HCT116 (cell line): ENCODE measurements at regions not wholly inside any gene's neighbourhood (a gene's known extent, or its start where the extent isn't known, plus 50 kb on each side); places are given as distances from the start of the nearest gene placed in this dataset.

ENCODE experiments used
- ATAC-seq: fragments of 200-7000 bp; cut with Tn5 transposase; 2 replicates; pipeline ENCODE4 v1.9.1; 2020; ENCODE audit warnings: mild to moderate bottlenecking, moderate library complexity
- BruUV-seq: library from RNA; stranded (reverse); fragments of 400-500 nt; replicated peaks from 2 replicates; lab custom pipeline; 2021; lab: Mats Ljungman, UMichigan
- CTCF ChIA-PET: fragments of 300-600 bp; sonication (Branson Sonifier 250); formaldehyde crosslinking; loops from one replicate; lab custom pipeline; 2021; ENCODE audit warnings: antibody characterized with exemption; lab: Charles Lee
- POLR2A ChIA-PET: fragments of 300-600, 350-600 bp; sonication (Branson Sonifier 250); formaldehyde crosslinking; loops from one replicate; lab custom pipeline; 2021; ENCODE audit warnings: antibody characterized with exemption; lab: Charles Lee
- RAD21 ChIA-PET, 2 experiments: fragments of 300-600 bp; sonication (Branson Sonifier 250); formaldehyde crosslinking; loops; one replicate each; lab custom pipeline; 2023; ENCODE audit warnings: low total read pairs in 2 of 2; ENCODE audit not compliant: uncharacterized antibody in 2 of 2, unreplicated experiment in 2 of 2, low non-redundant PET in 1 of 2; lab: Charles Lee
- DNase-seq: peaks from one replicate; pipeline ENCODE4 v3.0.0-alpha.2; 2010; ENCODE audit warnings: low read depth, low spot score
- H2AFZ ChIP-seq: fragments of 200-600 bp; shearing (Covaris generic), sonication (generic); 2 replicates; pipeline ENCODE4 v1.6.1; 2017; ENCODE audit warnings: low read depth, mixed run types, mixed read lengths, antibody characterized with exemption, low read length; ENCODE audit not compliant: poor library complexity, severe bottlenecking
- H3K27ac ChIP-seq: 2 replicates; pipeline ENCODE4 v1.5.1; 2012; ENCODE audit warnings: low read depth, low read length
- H3K27me3 ChIP-seq: fragments of 200-600 bp; sonication (generic); 2 replicates; pipeline ENCODE4 v1.6.1; 2016; ENCODE audit warnings: mixed run types, low read length, mixed read lengths; ENCODE audit not compliant: insufficient read depth
- H3K36me3 ChIP-seq, 2 experiments: fragments of 200-500 bp in 1 of 2; fragments of 200-600 bp in 1 of 2; sonication (Bioruptor generic) in 1 of 2; sonication (generic) in 1 of 2; 2 replicates each; pipeline versions ENCODE4 v1.5.1 to v1.6.1; 2014 to 2016; ENCODE audit warnings: low read length in 2 of 2, inconsistent platforms in 1 of 2, mixed read lengths in 1 of 2, mixed run types in 1 of 2; ENCODE audit not compliant: insufficient read depth in 2 of 2, control insufficient read depth in 1 of 2
- H3K4me1 ChIP-seq, 2 experiments: fragments of 200-600 bp in 1 of 2; sonication (generic) in 1 of 2; 2 replicates each; pipeline versions ENCODE4 v1.5.1 to v1.6.1; 2012 to 2017; ENCODE audit warnings: low read length in 2 of 2, inconsistent platforms in 1 of 2, mild to moderate bottlenecking in 1 of 2, mixed read lengths in 1 of 2, mixed run types in 1 of 2, moderate library complexity in 1 of 2; ENCODE audit not compliant: insufficient read depth in 2 of 2, control insufficient read depth in 1 of 2
- H3K4me2 ChIP-seq: fragments of 200-600 bp; sonication (generic); 2 replicates; pipeline ENCODE4 v1.6.1; 2017; ENCODE audit warnings: mixed run types, low read length, mixed read lengths
- H3K4me3 ChIP-seq, 2 experiments: fragments of 200-600 bp in 1 of 2; sonication (generic) in 1 of 2; replicated peaks in 1 of 2; 2 replicates each; pipeline ENCODE4 v1.5.1; 2011 to 2016; ENCODE audit warnings: low read length in 2 of 2, control low read depth in 1 of 2, low read depth in 1 of 2, mild to moderate bottlenecking in 1 of 2, mixed read lengths in 1 of 2, mixed run types in 1 of 2
- H3K79me2 ChIP-seq: fragments of 200-600 bp; sonication (generic); 2 replicates; pipeline ENCODE4 v1.6.1; 2017; ENCODE audit warnings: mild to moderate bottlenecking, mixed run types, low read length, moderate library complexity, mixed read lengths; ENCODE audit not compliant: insufficient read depth
- H3K9ac ChIP-seq: fragments of 200-600 bp; sonication (generic); 2 replicates; pipeline ENCODE4 v1.6.1; 2016; ENCODE audit warnings: low read length, mixed read lengths
- H3K9me2 ChIP-seq: fragments of 200-600 bp; sonication (generic), shearing (Covaris generic); 2 replicates; pipeline ENCODE4 v1.6.1; 2017; ENCODE audit warnings: mixed run types, mild to moderate bottlenecking, moderate library complexity; ENCODE audit not compliant: insufficient read depth
- H3K9me3 ChIP-seq, 2 experiments: fragments of 200-500 bp in 1 of 2; fragments of 200-600 bp in 1 of 2; sonication (Bioruptor generic) in 1 of 2; sonication (generic) in 1 of 2; 2 replicates each; pipeline ENCODE4 v1.6.1; 2014 to 2017; ENCODE audit warnings: low read length in 2 of 2, mixed read lengths in 2 of 2, inconsistent platforms in 1 of 2, low read depth in 1 of 2, mild to moderate bottlenecking in 1 of 2, mixed run types in 1 of 2, moderate library complexity in 1 of 2; ENCODE audit not compliant: control insufficient read depth in 1 of 2, insufficient read depth in 1 of 2
- H4K20me1 ChIP-seq: fragments of 200-600 bp; sonication (generic), shearing (Covaris generic); 2 replicates; pipeline ENCODE4 v1.6.1; 2017; ENCODE audit warnings: mixed run types, mild to moderate bottlenecking, moderate library complexity; ENCODE audit not compliant: insufficient read depth
- EGR1 ChIP-seq: IDR thresholded peaks from 2 replicates; pipeline ENCODE4 v1.6.1; 2012; ENCODE audit warnings: low read depth
- ELF1 ChIP-seq: IDR thresholded peaks from 2 replicates; pipeline ENCODE4 v1.6.1; 2012; ENCODE audit warnings: low read depth, borderline replicate concordance
- EZH2 ChIP-seq: fragments of 200-600 bp; sonication (generic); IDR thresholded peaks from 2 replicates; pipeline ENCODE4 v1.6.1; 2017; ENCODE audit warnings: antibody characterized with exemption, mixed run types
- FOSL1 ChIP-seq: IDR thresholded peaks from 2 replicates; pipeline ENCODE4 v1.6.1; 2012; ENCODE audit warnings: low read depth
- MAX ChIP-seq: IDR thresholded peaks from 2 replicates; pipeline ENCODE4 v1.6.1; 2012
- POLR2A ChIP-seq: IDR thresholded peaks from 2 replicates; pipeline ENCODE4 v1.7.0; 2011; ENCODE audit warnings: borderline replicate concordance; ENCODE audit not compliant: insufficient read depth, insufficient read length; ENCODE audit errors: extremely low read depth
- POLR2AphosphoS5 ChIP-seq: IDR thresholded peaks from 2 replicates; pipeline ENCODE4 v1.6.1; 2011; ENCODE audit warnings: mild to moderate bottlenecking, low read depth, low read length, moderate library complexity
- RAD21 ChIP-seq: IDR thresholded peaks from 2 replicates; pipeline ENCODE4 v1.6.1; 2012; ENCODE audit warnings: low read depth, mild to moderate bottlenecking
- REST ChIP-seq: IDR thresholded peaks from 2 replicates; pipeline ENCODE4 v1.6.1; 2012; ENCODE audit warnings: low read depth
- TCF7L2 ChIP-seq: IDR thresholded peaks from 2 replicates; pipeline ENCODE4 v1.7.0; 2011; ENCODE audit warnings: borderline replicate concordance, inconsistent platforms; ENCODE audit not compliant: insufficient read depth, insufficient read length; ENCODE audit errors: extremely low read depth
- YY1 ChIP-seq: IDR thresholded peaks from 2 replicates; pipeline ENCODE4 v1.6.1; 2011; ENCODE audit warnings: low read length, low read depth, moderate library complexity, mild to moderate bottlenecking; ENCODE audit not compliant: insufficient replicate concordance; ENCODE audit errors: extremely low read depth
- ZFX ChIP-seq: fragments of 450-650 bp; IDR thresholded peaks from 2 replicates; pipeline ENCODE4 v1.6.1; 2017
- ZNF274 ChIP-seq: fragments of 200-500 bp; sonication (Bioruptor generic); IDR thresholded peaks from 2 replicates; pipeline ENCODE4 v1.6.1; 2014; ENCODE audit warnings: mild to moderate bottlenecking, low read depth, low read length, inconsistent platforms
- intact Hi-C: fragments of 100-400 bp; cut with micrococcal nuclease; formaldehyde crosslinking; loops from 2 replicates; pipeline ENCODE4 v1.10.0; 2022

- ATAC-seq, result no peak
- no peak overlapping the region for H3K27ac ChIP-seq
- intact Hi-C loops, result no loop called here
- H3K27me3 ChIP-seq, result peaks cover 9% of the 10 kb centered on the region; the same call in 1 of the 2 replicates
- H3K4me3 ChIP-seq, result no peak overlapping the region
- no TSS peak for BruUV-seq
- CTCF ChIA-PET, result no interaction called here
- H3K9ac ChIP-seq, result no peak overlapping the region
- H3K9me2 ChIP-seq, result no peaks in the 10 kb centered on the region
- no peaks in the 10 kb centered on the region for H3K9me3 ChIP-seq
- RAD21 ChIA-PET, result no interaction called here
- POLR2A ChIA-PET, result no interaction called here
- no peaks in the 10 kb centered on the region for H3K4me1 ChIP-seq
- H3K79me2 ChIP-seq, result no peaks in the 10 kb centered on the region
- H3K36me3 ChIP-seq, result no peaks in the 10 kb centered on the region
- no peak overlapping the region for H2AFZ ChIP-seq
- no peaks in the 10 kb centered on the region for H4K20me1 ChIP-seq
- TF ChIP-seq MAX (no peak), ZFX (no peak), REST (no peak), EGR1 (no peak), TCF7L2 (no peak), FOSL1 (no peak), POLR2A (no peak), ELF1 (no peak), EZH2 (no peak), YY1 (no peak), RAD21 (no peak), ZNF274 (no peak), POLR2AphosphoS5 (no peak)
- no peak overlapping the region for H3K4me2 ChIP-seq
- DNase-seq, result no peak
These were observed 50.9 kb upstream of the CXCL14 start for GRCh38 chr5:135629666-135630065.
